HL-60/S4 (cell line): ENCODE measurements at regions not wholly inside any gene's neighbourhood (a gene's known extent, or its start where the extent isn't known, plus 50 kb on each side); places are given as distances from the start of the nearest gene placed in this dataset.
"Not testable (repeated sequence)": the region's sequence is repeated elsewhere in the genome, so short reads cannot be mapped to it uniquely, and the experiment has no call there.

Experiments used
- in situ Hi-C: fragments of 300-500 bp; cut with MboI; formaldehyde crosslinking; loops from 2 replicates; pipeline ENCODE4 v1.14.3; 2022; ENCODE audit warnings: low sequenced_read_pairs

DNA sequence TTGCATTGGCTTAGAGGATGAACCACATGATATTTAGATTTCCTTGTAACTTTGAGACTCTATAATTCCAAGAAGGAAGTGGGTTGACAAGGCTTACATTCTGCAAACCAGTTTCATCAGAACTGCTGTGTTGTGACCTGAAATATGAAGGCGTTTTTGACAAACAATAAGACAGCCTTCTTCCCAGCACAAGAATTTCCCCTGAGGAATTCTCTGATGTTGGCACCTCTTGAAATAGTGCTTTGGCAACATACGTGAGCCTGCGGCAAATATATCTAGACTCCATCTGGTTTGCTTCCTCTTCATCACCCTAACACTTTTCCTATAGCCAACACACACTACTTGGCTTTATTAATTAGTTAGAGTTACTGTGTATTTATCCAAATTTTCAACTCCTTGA lies 585.5 kb upstream of the SOX9 start:
- in situ Hi-C loops, result no loop called here

DNA sequence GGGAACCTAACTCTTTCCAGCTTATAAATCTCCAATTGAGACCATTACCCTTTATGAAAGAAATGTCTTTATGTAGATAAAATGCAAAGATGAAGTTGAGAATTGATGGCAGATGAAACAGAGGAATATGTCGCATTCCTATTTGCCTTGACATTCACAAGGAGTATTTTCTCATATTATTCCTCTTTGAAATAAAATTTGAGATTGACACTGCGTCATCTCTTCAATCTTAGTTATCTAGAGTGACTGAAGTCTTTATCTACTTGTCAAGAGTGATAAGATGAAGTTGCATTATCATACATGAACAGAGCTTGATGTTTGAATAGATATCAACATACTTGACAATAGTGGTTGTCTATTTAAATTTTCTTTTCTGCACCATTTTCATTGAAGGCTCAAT lies 574.4 kb upstream of the SOX9 start:
- in situ Hi-C loops, result no loop called here

DNA sequence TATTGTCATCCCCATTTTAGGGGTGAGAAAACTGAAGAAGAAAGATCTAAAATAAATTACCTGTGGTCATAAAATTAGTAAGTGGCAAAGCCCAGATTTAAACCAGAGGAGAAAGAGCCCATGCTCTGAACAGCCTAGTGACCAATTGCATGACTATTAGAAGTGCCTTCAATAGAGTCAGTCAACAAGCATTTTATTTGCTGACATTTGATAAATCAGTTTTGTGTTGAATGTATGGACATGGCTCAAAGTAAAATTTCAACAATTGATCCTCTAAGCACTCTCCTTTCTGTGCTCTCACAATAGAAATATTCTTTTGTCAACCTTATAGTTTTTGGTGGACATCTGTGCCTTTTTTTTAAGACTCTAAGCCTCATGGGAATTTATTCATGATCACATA lies 572.9 kb upstream of the SOX9 start:
- in situ Hi-C loops, result no loop called here

DNA sequence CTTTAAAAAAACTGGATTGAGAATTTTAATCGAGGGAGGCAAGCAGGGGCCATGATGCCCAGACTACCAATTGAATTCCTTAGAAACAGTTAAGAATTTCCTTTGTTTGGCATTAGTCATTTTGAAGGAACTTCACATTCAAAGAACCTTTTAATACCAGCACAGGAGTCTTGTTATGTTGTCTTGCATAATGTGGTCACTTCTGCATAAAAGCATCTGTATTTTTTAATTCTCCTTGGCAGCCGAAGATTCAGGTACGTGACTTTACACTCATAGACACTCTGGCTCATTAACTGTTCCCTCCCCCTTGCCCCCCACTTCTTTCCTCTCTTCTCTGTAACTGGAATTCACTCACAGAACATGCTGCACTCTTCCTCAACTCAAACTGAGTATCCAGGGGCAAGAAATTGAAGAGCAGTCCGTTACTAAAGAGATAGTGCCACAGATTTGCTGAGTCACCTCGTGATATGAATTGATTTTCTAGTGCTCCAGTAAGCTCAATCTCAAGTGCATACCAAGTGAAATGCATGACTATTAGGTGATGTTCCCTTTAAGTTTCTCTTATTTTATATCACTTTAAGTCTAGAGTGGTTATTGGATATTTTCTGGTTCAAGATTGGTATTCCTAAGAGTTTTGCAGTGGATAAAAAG lies 572.2 kb upstream of the SOX9 start:
- in situ Hi-C loops, result no loop called here

DNA sequence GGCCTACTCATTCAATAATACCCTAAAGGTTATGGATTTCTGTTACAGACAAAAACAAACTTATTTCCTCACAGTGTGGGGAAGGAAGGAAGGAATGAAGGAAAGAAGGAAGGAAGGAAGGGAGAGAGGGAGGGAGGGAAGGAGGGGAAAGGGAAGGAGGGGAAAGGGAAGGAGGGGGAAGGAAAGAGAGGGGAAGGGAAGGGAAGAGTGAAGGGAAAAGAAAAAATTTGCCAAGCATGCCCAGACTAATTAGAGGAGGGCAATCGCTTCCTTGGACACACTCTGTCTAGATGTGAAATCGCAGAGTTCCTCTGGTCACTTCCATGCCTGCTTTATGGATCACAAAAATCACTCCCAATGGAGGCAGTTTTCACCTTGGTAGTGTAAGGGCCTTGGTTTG lies 570.1 kb upstream of the SOX9 start:
- in situ Hi-C loops, result no loop called here

DNA sequence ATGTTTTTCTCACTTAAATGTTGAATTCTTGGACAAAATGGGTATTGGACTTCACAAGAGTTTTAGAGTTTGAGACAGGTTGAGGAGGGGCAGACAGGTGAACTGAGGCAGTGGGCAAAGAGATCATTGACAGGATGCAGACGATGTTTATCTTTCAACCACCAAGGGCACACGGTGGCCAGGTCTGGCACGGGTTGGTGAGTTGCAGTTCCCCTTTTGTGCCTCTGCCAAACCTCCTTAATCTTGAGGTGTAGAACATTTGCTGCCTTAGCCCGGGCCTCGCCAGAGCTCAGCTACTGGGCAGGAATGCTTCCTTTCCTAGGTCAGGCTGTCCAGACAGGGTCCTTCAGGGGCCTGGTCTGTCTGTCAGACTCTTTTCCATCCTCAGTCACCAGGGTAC lies 567.4 kb upstream of the SOX9 start:
- in situ Hi-C loops, result no loop called here

DNA sequence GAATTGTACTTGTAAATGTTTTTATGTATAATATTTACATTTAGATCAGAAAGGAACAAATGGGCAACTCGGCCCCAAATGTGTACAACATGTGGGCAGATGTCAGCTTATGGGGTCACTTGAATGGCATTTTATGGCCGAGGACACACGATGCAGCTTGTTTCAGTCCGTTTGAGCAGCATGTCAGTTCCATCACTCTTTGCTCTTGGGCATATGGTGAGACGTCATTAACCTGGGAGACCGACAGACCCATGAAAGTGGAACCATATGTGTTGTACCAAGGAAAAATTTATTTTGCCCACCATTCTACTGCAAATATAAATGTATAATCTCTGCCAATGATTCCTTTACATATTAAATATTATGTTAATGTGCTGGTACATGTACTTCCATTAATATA lies 561.9 kb upstream of the SOX9 start:
- in situ Hi-C loops, result no loop called here

DNA sequence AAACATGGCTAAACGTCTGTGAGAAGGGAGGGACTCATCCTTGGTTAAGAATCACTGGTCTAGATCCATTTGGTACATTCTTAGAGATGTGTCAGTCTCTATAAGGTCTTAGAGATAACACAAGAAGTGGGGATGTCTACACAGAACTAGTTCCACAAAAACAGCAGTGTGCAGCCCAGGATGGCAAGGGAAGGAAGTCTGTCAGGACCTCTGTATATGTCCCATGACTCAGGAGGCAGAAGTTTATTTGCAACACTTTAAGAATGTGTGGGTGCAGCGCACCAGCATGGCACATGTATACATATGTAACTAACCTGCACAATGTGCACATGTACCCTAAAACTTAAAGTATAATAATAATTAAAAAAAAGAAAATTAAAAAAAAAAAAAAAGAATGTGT lies 548.5 kb upstream of the SOX9 start:
- in situ Hi-C loops, result no loop called here

DNA sequence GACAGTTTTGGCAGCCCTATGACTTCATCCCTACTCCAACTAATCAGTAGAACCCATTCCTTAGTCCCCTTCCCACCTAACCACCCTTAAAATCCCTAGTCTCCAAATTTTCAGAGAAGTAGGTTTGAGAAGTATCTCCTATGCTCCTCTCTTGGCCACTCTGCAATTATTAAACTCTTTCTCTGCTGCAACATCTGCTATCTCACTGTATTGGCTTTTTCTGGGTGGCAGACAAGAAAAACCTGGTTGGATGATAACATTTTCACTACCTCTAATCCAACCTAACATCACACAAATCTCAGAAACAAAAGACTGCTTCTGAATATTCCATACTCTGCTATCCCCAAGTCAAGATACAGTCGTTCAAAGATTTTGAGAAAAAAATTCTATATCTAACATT lies 542.4 kb upstream of the SOX9 start:
- in situ Hi-C loops, result no loop called here

DNA sequence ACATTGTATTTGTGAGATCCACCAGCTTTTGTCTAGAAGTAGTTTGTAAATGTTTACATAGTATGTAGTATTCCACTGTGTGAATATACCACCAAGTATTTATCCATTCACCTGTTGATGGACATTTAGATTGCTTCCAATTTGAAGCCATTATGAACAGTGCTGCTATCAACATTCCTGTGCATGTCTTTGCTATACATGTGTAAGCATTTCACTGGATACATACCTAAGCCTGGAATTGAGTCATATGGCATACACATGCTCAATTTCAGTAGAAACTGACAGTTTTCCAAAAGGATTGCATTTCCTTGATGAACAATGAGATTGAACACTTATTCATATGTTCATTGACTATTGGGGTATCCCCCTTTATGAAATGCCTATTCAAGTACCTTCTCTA lies 540.6 kb upstream of the SOX9 start:
- in situ Hi-C loops, result no loop called here

DNA sequence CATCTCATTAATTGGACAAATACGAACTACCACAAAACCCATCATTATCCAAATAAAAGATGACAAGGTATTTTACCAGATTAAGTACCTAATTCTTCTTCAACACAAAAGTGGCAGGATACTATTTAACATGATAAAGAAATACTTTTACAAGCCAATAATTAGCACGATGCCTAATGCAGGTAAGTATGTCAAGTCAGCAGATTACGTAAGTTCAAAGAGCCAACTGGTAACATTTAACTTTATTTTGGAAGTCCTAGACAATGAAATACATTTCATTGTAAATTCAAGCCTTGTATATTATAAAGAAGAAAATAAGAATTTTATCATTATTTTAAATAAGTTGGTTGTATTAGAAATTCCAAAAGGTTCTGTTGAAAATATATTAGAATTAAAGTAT lies 535.3 kb upstream of the SOX9 start:
- in situ Hi-C loops, result no loop called here

DNA sequence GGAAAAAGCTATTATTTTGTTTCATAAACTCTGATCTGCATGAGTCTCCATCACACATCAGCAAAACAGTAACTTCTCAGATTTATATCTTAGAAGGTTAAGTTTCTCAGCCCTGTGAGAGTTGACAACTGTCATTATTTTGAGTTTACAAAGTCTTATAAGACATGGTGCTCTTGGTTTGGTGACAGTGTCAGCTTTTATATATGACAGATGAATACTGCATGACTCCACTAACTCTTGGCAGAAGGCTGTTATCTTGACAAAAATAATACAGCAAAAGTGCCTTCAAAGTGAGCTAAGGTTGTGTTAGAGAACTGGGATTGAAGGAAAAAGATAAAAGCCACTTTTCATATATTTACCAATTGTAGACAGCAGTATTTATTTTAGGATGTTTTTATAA lies 528.4 kb upstream of the SOX9 start:
- in situ Hi-C loops, result no loop called here

DNA sequence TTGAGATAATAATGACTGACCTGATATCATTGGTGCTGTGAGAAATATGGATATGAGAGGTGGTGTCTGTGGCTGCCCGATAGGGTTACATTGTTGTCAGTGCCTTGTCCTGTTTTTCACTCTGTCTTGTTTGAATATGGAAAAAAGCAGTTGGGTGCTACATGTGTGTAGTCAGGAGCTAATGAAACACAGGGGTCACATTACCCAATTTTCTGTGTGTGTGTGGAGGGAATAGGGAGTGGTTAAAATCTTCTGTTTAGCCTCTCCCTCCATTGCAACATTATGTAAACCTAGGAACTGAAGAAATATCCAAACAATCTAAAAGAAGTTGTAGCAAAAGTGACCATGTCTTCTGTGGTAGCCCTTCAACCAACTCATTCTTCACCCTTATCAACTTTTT lies 527.7 kb upstream of the SOX9 start:
- in situ Hi-C loops, result no loop called here

DNA sequence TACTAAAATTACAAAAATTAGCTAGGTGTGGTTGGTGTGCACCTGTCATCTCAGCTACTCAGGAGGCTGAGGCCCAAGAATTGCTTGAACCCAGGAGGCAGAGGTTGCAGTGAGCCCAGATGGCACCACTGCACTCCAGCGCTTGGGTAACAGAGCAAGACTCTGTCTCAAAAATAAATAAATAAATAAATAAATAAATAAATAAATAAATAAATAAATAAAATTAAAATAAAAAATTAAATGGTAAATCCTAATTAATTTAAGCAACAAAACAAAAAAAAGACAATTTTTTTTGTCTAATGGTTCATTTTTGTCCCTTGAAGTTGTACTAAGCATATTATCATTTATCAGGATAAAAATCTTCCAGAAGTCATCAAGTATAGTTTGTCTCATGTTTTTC lies 521.2 kb upstream of the SOX9 start:
- in situ Hi-C loops, result not testable (repeated sequence)

DNA sequence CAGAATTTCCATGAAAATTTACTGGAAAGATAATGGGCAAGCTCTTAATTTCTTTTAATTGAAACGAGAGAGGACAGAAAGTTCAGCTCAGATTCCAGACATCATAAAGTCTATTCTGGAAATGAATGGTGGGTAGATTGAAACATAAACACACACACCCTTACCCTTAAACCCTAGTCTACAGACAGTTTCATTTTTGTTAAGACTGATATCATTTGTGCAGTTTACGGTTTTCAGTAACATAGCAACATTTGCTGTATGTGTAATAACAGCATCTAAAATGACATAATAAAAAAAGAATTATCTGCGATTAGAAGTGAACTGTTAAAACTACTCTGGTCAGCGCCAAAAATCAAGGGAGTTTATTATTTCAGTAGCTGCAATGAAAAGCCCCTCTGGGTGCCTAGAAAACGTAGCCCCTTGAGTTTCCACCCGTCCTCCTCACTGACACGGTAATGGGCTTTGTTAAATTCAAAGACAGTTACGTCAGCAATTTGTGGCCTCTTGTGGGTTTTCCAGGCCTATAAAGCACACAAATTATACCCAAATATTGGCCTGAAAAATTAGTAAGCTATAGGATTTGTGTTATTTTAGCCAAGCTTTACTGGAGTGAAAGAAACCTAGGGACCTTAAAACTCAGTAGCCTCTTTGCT lies 520.6 kb upstream of the SOX9 start:
- in situ Hi-C loops, result no loop called here

DNA sequence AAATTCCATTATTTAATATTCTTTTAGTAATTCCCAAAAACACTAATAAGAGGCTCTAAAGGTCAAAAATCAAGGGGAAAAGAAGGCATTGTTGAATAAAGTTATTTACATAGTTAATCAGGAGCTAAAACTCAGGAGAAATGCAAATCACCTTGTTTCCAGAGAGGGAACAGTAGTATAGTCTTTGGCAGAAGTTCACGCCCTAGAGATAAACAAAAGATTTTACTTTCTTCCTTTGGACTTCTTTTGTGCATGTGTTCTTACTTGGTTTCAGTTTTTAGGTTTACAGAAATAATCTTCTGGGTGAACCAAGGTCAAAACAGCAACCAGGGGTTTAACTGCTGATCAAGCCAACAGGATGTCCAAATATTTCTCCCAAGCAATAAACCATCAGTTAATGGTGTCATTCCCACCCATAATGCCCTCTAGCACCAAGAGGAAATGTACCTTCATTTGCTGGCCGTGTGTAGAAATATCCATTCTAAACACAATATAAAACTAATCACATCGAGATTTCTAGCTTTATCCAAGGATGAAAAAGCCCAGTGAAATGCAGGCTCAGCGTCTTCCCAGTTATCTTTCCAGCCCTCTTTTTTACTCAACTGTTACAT lies 518.8 kb upstream of the SOX9 start:
- in situ Hi-C loops, result no loop called here

DNA sequence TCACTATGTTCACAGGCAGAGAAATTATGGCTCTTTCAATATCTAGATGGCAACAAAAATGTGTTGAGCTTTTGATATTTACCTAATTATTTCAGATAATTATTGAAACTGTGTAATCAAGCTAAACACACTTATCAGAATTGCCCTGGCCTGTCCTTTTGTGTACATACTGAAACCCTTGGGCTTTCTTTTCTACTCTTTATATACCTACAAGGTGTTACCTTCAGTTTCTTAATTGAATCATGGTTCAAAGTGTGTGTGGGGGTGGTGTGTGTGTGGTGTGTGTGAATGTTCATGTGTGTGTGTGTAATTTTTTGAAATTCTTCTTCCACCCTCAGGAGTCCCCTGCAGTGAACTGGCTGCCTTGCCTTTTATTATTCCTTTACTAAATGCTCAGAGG lies 506.8 kb upstream of the SOX9 start:
- in situ Hi-C loops, result no loop called here

DNA sequence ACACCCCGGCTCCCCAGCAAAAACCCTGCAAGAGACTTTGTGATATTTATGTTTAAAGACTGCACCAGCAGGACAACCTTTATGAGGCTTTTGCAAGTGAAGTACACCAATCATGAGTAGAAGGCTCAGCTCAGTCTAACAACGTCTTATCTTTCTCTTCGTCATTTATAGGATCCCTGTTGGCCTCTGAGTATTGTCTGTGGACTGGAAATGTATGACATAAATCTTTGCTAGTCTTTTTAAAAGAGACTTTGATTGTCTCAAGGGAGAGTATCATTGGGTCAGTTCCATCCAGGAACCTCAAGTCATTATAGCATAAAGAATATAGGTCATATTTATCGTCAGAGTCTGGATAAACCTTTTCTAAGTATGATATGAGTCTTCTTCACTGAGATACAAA lies 505.0 kb upstream of the SOX9 start:
- in situ Hi-C loops, result no loop called here

DNA sequence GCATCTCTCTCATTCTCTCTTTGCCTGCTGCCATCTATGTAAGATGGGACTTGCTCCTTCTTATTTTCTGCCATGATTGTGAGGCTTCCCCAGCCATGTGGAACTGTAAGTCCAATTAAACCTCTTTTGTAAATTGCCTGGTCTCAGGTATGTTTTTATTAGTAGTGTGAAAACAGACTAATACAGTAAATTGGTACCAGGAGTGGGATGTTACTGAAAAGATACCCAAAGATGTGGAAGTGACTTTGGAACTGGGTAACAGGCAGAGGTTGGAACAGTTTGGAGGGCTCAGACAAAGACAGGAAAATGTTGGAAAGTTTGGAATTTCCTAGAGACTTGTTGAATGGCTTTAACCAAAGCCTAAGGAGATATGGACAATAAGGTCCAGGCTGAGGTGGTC lies 503.1 kb upstream of the SOX9 start:
- in situ Hi-C loops, result not testable (repeated sequence)

DNA sequence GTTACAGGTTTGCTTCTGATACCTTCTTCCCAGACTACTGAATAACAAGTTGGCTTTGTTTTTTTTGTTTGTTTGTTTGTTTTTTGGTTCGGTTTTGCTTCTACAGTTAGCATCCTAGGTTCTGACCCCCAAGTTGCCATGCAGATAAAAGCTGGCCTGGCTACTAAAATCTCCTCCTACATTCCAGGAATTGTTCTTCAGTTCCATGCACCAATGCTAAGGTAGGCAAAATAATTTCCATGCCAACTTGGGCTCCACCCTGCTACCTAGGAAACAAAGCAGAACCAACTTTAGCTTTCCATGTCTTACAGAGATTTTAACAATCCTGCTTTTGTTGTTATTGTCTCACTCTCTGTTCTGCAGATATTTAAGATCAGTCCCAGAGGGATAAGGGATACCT lies 495.5 kb upstream of the SOX9 start:
- in situ Hi-C loops, result no loop called here

DNA sequence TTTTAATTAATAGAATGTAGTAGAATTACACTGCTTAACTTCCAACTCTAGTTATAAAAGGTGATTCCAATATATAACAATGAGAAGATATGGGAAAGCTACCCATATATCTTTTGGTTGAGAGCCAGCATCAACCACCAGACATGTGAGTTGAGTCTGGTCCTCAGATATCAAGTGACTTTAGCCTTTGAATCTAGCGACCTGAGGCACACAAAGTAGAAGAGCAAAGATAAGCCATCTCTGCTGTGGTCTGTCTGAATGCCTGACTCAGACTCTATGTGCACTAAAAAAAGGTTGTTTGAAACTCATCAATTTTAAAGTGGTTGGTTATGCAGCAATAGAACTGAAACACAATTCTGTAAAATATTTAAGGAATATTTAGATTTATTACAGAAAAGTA lies 492.5 kb upstream of the SOX9 start:
- in situ Hi-C loops, result no loop called here

DNA sequence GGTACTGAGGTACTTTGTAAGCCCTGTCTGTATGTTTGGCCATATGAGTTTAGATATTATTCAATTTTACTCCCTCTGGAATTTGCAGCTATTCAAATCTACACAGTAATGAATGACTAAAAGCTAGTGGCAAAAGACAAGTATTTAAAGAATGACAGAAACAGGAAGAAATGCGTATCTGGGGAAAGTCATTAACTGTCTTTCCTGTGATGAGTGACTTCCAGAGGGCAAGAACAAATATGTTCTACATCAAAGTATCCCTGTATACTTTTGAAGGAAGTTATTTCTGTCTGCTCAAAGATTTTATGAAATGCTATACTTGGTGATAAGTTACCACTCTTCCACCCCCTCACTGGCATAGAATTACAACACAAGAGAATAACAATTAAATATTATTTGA lies 489.3 kb upstream of the SOX9 start:
- in situ Hi-C loops, result no loop called here

DNA sequence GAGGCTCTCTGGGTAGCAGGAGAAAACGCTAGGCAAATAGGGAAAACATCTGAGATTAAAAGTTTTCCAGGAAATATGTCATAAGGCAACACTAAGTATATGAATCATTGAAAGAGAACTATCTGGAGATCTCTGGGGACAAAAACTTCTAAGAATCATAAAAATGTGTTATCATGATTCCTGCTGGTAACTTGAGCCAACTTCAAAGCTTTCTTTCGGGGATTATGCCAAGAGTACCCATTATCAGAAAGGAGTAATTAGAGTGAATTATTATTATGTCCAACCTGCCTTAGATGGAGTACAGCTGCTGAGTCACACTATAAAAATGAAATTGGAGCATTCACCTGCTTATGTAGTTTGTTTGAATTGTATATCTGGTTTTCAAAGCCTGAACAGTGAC lies 488.5 kb upstream of the SOX9 start:
- in situ Hi-C loops, result no loop called here
